Right ventricle myocardium inferior (tissue), 1 donor: ENCODE measurements at regions not wholly inside any gene's neighbourhood (a gene's known extent, or its start where the extent isn't known, plus 50 kb on each side); places are given as distances from the start of the nearest gene placed in this dataset.
A peak's percentile ranks its signal among the peaks of the same experiment; 100 is the strongest.
"Not testable (repeated sequence)": the region's sequence is repeated elsewhere in the genome, so short reads cannot be mapped to it uniquely, and the experiment has no call there.

Source experiments
- ATAC-seq: fragments of 200-7000 bp; cut with Tn5 transposase; one replicate; pipeline ENCODE4 v1.9.1; 2020; ENCODE audit warnings: mild to moderate bottlenecking, moderate library complexity
- DNase-seq: peaks from one replicate; pipeline ENCODE4 v3.0.0; 2021; ENCODE audit errors: missing footprints
- intact Hi-C: fragments of 100-400 bp; cut with DNase I; formaldehyde crosslinking; loops from one replicate; pipeline ENCODE4 v1.11.0; 2022
- donor health status: DM: no; HTN: yes; CAD: no; lungs with severe emphysema.

DNA sequence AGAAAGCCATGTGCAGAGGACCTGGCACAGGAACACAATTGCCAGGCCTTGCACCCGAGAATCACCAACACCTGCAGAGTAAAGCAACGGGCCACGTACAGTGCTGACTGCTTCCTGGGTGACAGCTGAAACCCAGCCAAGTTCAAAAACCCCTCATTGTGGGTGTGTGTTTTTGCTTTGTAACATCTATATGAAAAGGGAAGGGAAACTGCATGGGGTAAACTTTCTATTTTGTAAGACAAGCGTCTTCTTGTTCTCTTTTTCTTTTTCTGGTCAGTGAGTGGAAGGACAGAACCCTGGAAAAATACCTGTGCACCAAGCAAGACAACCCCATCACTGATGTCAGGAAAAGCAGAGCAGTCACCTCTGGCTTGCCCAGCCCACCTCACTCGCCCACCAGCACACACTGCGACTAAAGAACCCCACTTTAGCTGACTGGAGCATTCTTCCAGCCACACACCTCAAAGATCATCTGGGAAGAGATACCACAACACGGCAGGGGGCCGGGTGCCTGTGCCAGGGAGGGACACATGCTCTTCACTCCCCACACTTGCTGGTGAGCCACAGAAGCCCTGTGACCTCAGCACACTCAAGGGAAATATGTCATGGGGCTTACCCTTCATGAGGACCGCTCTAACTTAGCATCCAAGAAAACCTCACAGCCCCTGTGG lies 172.3 kb downstream of the NDUFA12 start:
- intact Hi-C loops, result no loop called here
- DNase-seq (no peak), ATAC-seq (peak; percentile 34)

DNA sequence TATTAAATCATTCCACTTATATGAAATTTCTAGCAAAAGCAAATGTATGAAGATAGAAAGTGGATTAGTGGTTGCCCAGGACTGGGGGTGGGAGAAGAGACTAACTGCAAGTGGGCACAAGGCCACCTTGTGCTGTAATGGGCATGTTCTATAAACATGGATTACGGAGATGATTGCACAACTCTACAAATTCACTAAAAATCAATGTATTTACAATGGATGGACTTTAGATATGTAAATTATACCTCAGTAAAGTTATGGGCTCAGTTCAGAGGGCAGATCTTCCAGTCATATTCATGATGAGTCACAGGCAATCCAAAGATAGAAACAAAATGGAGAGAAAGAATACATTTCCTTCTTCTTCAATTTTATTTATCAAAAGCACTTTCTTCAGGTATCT lies 173.9 kb downstream of the NDUFA12 start:
- DNase-seq (no peak), ATAC-seq (no peak)
- intact Hi-C loops, result no loop called here

DNA sequence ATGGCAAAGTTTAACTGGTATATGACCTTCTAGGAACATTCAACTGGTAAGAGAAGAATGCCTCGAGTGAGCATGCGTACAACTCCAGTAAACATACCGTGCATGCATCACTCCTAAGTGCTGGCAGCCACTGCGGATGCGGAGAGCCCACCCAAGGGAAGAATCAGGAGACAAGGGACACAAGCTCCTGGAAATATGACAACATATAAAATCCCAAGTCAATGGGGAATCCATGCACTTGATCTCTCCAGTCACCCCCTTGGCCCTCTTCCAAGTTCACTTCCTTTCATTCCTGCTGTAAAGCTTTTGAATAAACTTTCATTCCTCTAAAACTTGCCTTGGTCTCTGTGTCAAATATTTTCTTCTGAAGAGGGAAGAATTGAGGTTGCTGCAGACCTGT lies 168.7 kb upstream of the TMCC3 start:
- ATAC-seq (no peak), DNase-seq (no peak)
- intact Hi-C loops, result no loop called here

DNA sequence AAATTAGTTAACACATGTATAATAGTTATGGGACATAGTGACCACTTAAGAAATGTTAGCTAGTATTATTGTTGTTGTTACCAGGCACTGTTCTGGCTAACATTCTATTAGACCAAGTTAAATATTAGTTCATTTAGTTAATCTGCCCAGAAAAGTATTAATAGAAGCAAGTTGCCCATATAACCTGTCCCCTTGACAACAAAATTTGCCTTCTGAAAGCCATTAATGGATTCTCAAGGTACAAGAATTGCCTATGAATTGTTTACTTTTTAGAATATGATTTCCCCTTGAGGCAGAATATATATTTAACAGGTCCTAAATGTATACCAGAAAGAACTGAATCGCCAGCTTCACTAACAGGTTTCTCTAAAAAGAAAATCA lies 167.3 kb upstream of the TMCC3 start:
- ATAC-seq (no peak), DNase-seq (no peak)
- intact Hi-C loops, result no loop called here

DNA sequence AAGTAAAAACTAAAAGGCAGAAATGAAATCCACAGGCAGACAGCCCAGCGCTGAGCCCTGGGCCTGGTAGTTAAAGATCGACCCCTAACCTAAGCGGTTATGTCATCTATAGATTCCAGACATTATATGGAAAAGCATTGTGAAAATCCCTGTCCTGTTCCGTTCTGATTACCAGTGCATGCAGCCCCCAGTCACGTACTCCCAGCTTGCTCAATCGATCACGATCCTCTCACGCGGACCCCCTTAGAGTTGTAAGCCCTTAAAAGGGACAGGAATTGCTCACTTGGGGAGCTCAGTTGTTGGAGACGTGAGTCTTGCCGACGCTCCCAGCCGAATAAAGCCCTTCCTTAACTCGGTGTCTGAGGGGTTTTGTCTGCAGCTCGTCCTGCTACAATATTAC lies 166.8 kb upstream of the TMCC3 start:
- intact Hi-C loops, ATAC-seq, DNase-seq: not testable (repeated sequence)

DNA sequence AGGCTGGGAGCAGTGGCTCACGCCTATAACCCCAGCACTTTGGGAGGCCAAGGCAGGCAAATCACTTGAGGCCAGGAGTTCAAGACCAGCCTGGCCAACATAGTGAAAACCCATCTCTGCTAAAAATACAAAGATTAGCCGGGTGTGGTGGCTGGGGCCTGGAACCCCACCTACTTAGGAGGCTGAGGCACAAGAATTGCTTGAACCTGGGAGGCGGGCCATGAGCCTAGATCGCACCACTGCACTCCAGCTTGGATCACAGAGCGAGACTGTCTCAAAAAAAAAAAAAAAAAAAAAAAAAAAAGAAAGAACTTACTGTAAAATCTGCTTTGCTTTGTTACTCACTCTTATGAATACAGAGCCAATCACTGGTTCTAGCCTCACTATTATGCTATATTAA lies 166.4 kb upstream of the TMCC3 start:
- ATAC-seq, intact Hi-C loops: not testable (repeated sequence)

DNA sequence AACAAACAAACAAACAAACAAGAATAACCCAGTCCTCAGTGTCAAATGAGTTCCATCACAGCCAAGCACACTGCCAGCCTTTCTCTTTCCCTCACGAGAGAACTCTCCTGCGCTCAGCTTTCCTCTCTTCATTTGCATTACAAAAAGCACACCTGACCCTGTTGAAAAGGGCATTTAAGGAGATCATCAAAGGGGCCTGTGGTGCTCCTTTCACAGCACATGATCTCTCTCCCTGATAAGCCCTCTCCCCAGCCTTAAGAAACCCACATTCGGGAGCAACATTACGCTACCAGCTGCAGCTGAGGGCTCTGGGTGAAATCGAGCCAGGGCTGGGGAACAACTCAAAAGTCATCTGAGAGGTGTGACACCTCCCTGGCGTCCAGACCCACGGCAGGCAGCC lies 165.6 kb upstream of the TMCC3 start:
- no peak for ATAC-seq
- intact Hi-C loops, result no loop called here
- DNase-seq, result no peak

More for the DNA sequence above, 166.4 kb upstream of the TMCC3 start:
- not testable (repeated sequence) for DNase-seq

DNA sequence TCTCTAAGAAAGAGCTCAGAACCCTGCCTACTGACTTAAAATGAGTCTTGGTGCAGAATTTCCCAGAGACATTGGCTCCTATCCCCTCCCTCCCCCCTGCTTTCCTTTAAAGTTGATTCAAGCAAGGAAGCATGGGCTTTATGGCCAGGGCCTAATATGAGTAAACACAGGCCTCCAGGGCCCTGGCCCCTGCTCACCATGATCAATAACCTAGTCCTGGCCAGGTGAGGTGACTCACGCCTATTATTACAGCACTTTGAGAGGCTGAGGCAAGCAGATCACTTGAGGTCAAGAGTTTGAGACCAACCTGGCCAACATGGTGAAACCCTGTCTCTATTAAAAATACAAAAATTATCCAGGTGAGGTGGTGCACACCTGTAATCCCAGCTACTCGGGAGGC lies 165.1 kb upstream of the TMCC3 start:
- DNase-seq (no peak), ATAC-seq (no peak)
- intact Hi-C loops, result no loop called here

DNA sequence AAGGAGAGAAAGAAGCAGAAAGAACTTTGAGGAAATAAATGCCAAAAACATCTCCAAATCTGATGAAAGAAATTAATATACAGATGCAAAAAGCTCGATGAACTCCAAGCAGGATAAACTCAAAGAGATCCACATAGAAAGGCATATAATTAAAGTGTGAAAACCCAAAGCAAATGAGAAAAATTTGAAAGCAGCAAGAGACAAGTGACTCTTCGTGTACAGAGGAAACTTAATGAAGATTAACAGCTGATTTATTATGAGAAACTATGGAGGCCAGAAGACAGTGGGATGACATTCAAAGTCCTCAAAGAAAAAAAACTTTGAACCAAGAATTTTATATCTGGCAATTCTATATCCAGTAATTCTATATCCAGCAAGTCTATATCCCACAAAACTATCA lies 163.0 kb upstream of the TMCC3 start:
- intact Hi-C loops, result no loop called here
- no peak for ATAC-seq
- DNase-seq, result no peak

DNA sequence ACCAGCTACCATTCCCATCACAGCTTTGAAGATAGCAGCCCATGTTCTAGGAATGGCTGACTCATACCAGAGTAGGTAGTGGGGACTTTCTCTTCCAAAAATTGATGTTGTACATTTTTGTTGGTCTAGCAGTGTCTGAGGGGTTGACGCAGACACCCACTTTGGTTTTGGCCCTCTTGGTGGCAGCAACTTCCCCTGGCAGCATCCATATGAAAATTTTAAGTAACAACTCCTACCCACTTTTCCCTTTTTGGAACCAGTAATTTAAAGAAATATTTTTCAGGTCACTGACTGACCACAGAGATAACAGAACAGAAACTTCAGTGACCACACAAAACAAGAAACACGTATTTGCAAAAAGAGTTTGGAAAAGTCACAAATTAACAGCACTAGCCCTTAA lies 162.0 kb upstream of the TMCC3 start:
- ATAC-seq (no peak), DNase-seq (no peak)
- intact Hi-C loops, result no loop called here

DNA sequence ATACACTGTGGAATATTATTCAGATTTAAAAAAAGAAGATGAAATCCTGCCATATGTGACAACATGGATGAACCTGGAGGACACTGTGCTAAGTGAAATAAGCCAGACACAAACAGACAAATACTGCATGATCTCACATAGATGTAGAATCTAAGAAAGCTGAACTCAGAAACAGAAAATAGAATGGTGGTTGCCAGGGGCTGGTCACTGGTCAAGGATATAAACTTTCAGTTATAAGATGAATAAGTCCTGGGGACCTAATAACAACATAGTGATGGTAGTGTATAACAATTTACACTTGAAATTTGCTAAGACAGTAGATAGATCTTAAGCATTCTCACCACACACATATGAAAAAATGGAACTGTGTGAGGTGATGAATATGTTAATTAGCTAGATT lies 161.3 kb upstream of the TMCC3 start:
- intact Hi-C loops, result no loop called here
- no peak for ATAC-seq
- no peak for DNase-seq

DNA sequence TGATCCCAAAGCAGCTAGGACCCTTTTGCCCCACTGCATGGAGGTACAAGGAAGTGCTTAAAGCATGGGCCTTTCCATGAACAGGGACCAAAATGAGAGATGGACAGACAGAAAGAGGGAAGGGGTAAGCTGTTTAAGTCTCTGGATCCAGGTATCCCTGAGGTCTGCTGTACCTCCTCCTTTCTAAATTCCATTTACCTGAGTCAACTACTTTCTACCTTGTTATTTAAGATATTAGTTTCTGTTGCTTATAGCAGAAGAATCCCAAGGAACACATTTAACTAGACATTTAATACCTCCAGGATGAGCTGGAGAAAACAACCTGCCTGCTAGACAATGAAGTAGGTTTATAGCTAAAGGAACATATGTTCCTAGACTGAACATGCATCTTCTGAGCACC lies 157.6 kb upstream of the TMCC3 start:
- DNase-seq (no peak), ATAC-seq (no peak)
- intact Hi-C loops, result no loop called here

DNA sequence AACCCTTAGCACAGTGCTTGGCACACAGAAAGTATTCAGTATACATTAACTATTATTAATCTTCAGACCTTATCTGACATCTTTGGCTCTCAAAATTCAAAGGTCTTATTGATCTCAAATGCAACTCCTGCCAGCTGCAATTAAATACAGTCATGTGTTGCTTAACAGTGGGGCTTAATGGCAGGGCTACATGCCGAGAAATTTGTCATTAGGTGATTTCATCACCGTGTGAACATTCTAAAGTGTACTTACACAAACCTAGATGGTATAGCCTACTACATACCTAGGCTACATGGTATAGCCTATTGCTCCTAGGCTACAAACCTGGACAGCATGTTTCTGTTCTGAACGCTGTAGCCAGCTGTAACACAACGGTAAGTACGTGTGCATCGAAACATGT lies 156.3 kb upstream of the TMCC3 start:
- DNase-seq (no peak), ATAC-seq (no peak)
- intact Hi-C loops, result no loop called here

DNA sequence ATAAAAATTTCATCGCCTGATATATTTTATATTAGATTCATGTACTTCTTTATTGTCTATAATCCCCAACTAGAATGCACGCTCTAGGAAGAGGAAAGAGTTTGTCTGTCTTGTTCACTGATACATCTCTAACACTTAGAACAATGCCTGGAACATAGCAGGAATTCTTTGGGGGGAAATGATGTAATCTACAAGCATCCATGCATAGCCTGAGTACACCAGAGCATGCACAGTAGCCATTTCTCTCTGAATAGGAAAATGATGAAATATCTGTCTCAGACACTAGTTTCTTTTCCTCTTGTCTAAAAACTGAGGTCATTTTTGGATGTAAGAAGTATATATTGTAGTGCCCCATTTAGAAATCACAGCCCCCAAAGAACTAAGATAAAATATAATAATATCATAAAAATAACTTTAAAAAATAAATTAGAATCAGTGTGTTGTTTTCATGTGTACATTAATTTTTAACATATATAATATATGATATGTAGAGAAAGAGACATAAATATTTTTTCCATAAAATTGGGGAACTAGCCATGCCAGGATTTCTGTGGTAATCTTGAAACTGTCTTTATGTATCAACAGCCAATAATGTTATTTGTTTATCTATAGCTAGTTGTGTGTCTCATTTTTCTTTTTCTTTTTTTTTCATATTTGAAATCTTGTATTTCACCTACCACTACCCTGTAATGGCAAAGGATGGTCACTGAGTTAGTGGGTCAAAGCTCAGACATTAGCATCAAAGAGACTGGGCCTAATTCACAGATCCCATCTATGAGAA lies 155.6 kb upstream of the TMCC3 start:
- intact Hi-C loops, result no loop called here
- DNase-seq (no peak), ATAC-seq (no peak)

DNA sequence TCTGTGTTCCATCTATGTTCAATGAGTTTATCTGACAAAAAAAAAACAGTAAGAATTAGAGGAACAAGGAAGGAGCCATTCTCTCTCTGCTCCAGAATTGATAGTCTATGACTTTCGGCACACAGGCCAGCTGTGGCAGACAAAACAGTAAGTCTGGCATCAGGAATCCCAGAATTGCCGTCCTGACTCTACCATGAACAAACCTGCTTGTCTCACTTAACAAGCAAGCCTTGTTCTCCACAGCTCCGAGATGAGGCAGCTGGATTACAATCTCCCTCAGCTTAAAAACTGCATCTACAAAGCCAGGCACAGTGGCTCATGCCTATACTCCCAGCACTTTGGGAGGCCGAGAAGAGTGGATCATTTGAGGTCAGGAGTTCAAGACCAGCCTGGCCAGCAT lies 153.6 kb upstream of the TMCC3 start:
- intact Hi-C loops, result no loop called here
- no peak for DNase-seq
- no peak for ATAC-seq

DNA sequence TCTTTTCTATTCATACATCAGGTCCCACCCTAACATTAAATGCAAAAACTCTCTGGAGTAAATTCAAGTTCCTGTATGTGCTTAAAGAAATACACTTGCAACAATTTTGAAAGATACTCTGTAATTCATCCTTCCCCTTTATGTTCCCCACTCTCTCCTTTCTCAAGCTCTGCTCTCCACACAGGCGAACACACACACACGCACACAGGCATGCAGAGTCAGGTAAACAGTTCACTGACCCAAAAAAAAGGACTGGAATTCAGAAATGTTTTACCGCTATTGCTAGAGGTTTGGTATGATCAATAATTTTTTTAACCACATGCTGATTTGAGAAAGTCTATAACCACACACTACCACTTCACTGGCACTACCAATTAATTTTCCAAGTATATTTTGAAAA lies 152.4 kb upstream of the TMCC3 start:
- ATAC-seq (no peak), DNase-seq (no peak)
- intact Hi-C loops, result no loop called here

DNA sequence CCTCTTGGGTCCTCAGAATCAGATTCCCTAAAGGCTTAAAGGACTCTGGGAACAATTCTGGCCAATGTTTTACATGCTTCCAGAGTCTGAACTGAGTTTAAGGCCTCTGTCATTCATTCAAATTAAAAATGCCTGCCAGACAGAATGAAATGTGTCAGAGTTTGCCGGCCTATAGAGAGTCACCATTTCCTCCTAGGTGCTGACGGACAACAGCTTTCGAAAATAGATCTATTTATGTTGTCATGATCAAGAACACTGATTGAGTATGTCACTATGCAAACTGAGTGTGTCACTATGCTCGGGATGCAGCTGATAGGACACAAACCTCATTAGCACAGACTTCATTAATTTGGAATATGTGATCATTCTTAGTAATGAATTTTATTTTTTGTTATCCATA lies 151.4 kb upstream of the TMCC3 start:
- ATAC-seq (no peak), DNase-seq (no peak)
- intact Hi-C loops, result no loop called here

DNA sequence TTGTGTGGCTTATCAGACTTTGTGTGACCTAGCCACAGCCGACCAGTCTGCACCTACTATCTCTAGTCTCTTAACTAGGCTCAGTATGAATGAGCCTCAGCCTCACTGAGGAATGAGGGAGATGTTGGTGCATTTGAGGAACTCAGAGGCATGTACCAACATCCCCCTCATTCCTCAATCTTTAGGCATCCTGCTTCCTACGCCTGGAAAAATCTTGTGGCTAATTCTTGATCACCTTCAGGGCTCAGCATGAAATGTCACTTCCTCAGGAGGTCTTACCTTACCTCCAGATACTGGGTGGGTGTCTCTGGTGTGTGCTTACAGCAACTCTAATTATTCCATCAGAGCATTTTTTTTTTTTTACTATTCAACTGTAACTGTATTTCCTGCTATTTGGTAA lies 148.8 kb upstream of the TMCC3 start:
- ATAC-seq (no peak), DNase-seq (no peak)
- intact Hi-C loops, result no loop called here

DNA sequence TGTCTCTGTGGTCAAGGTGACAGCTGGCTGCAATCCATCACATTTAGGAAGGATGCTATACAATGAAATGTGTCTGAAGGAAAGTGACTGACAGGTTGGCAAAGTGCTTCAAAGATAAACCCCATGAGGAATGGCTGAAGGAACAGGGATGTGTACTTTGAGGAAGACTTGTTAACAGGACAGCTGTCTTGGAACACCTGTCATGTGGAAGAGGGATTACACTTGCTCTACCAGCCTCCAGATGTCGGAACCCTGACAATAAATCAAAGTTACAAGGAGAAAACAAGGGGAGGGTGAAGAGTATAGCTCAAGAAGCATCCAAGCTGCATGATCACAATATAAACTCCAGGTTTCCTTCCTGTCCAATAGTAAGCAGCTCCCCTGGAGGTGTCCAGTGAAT lies 147.8 kb upstream of the TMCC3 start:
- intact Hi-C loops, result no loop called here
- ATAC-seq (no peak), DNase-seq (no peak)

DNA sequence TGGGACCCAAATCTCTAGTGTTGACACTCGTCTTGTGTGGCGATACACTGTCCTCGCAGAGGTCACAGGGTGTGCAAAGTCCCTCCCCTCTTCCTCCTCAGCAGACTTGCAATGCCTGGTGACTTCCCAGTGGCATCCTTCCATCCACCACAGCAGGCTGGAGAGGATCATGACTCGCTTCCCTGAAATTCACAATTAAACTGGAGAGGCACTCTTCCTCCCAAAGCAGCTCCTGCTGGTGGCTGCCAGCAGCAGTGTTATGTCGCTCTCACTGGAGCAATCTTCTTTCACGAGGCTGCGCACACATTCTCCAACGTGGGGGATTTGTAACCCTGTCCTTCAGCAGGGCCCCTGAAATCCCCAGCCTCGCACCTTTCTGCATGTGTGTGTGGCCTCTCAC lies 145.2 kb upstream of the TMCC3 start:
- ATAC-seq, result no peak

DNA sequence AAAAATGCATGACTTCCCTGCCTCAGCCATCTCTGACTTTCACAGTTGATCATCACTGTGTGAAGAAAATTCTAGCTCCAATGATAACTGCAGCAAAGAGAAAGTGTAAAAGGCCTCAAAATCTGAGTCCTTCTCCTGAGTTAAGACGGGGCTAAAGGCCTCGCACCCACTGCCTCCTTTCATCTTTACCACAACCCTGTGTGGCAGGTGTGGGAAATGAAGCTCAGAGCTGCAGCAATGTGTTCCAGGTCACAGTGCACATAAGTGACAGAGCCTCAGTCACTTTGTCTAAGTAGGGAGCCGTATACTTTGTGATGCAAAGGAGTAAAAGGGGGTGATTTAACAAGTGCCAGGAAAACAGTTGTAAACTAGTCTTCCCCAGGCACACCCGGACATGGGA lies 144.7 kb upstream of the TMCC3 start:
- no peak for ATAC-seq
- intact Hi-C loops, result no loop called here
- no peak for DNase-seq

More for the DNA sequence above, 145.2 kb upstream of the TMCC3 start:
- intact Hi-C loops, result no loop called here
- no peak for DNase-seq
